Upper lobe of left lung (tissue), 4 donors: ENCODE measurements at regions not wholly inside any gene's neighbourhood (a gene's known extent, or its start where the extent isn't known, plus 50 kb on each side); places are given as distances from the start of the nearest gene placed in this dataset.

ENCODE experiments used
- CTCF ChIP-seq, 6 experiments: fragments of 450-650 bp in 4 of 6; fragments of 200-600 bp in 2 of 6; sonication (generic) in 2 of 6; IDR thresholded peaks; one replicate each; pipeline ENCODE4 v1.5.1; 2016 to 2019; ENCODE audit warnings: antibody characterized with exemption in 6 of 6
- POLR2A ChIP-seq, 4 donors: fragments of 450-650 bp; IDR thresholded peaks; one replicate each; pipeline ENCODE4 v1.5.1; 2016 to 2017; ENCODE audit warnings: antibody characterized with exemption in 4 of 4, mild to moderate bottlenecking in 2 of 4

GRCh38 chr15:70219966-70220365 lies 122.2 kb upstream of the TLE3 start:
- TF ChIP-seq CTCF (IDR thresholded peaks at IDR 0.05) (no peak), POLR2A (IDR thresholded peaks at IDR 0.05) (no peak)
